GM20000 (cell line): ENCODE measurements at regions not wholly inside any gene's neighbourhood (a gene's known extent, or its start where the extent isn't known, plus 50 kb on each side); places are given as distances from the start of the nearest gene placed in this dataset.
"Not testable (repeated sequence)": the region's sequence is repeated elsewhere in the genome, so short reads cannot be mapped to it uniquely, and the experiment has no call there.

ENCODE experiments used
- DNase-seq: peaks from one replicate; pipeline ENCODE4 v3.0.0; 2012; ENCODE audit warnings: low spot score
- CTCF ChIP-seq: IDR thresholded peaks from 2 replicates; pipeline ENCODE4 v1.5.1; 2012; ENCODE audit warnings: mild to moderate bottlenecking, control low read depth; ENCODE audit errors: extremely low read depth, missing control alignments

GRCh38 chr17:31787857-31788570 lies 71.0 kb downstream of the COPRS start:
- TF ChIP-seq CTCF, result no peak
- DNase-seq, result no peak

GRCh38 chr17:31786796-31787481 lies 72.1 kb downstream of the COPRS start:
- no peak for TF ChIP-seq CTCF
- no peak for DNase-seq

GRCh38 chr17:31780483-31780882 lies 78.6 kb downstream of the COPRS start:
- DNase-seq, result no peak
- TF ChIP-seq CTCF, result no peak

- no peak for TF ChIP-seq CTCF
- no peak for DNase-seq
These were observed 80.5 kb downstream of the COPRS start for GRCh38 chr17:31778523-31778922.

- not testable (repeated sequence) for DNase-seq
These were observed 87.7 kb downstream of the COPRS start for GRCh38 chr17:31771328-31771727.

- DNase-seq, result not testable (repeated sequence)
These were observed 88.5 kb downstream of the COPRS start for GRCh38 chr17:31770501-31770900.

GRCh38 chr17:31761836-31762510 lies 97.1 kb downstream of the COPRS start:
- not testable (repeated sequence) for DNase-seq

GRCh38 chr17:31758646-31759045 lies 100.4 kb downstream of the COPRS start:
- DNase-seq, result no peak
- no peak for TF ChIP-seq CTCF

- DNase-seq, result no peak
- no peak for TF ChIP-seq CTCF
These were observed 101.9 kb downstream of the COPRS start for GRCh38 chr17:31757097-31757496.
